Activated naive CD4-positive, alpha-beta T cell treated with anti-CD3 and anti-CD28 coated beads for 36 hours (primary cell): ENCODE measurements at regions not wholly inside any gene's neighbourhood (a gene's known extent, or its start where the extent isn't known, plus 50 kb on each side); places are given as distances from the start of the nearest gene placed in this dataset.

Experiments
- CTCF ChIA-PET: fragments of 350-600 bp; sonication (Branson Sonifier 250); formaldehyde crosslinking; loops from one replicate; lab custom pipeline; 2021; ENCODE audit warnings: antibody characterized with exemption; lab: Charles Lee
- DNase-seq: peaks from one replicate; pipeline ENCODE4 v3.0.0-alpha.2; 2020
- H3K27ac Mint-ChIP-seq: one replicate; pipeline ENCODE4 v1.8.0; 2021; ENCODE audit warnings: mild to moderate bottlenecking, mixed read lengths
- H3K27me3 Mint-ChIP-seq: one replicate; pipeline ENCODE4 v1.8.0; 2021; ENCODE audit warnings: low read depth, mixed read lengths
- H3K36me3 Mint-ChIP-seq: one replicate; pipeline ENCODE4 v1.8.0; 2021; ENCODE audit warnings: low read depth, mixed read lengths
- H3K4me1 Mint-ChIP-seq: one replicate; pipeline ENCODE4 v1.8.0; 2021; ENCODE audit warnings: low read depth, mixed read lengths
- H3K4me3 Mint-ChIP-seq: one replicate; pipeline ENCODE4 v1.8.0; 2021; ENCODE audit warnings: mild to moderate bottlenecking, moderate library complexity, mixed read lengths
- H3K9me3 Mint-ChIP-seq: one replicate; pipeline ENCODE4 v1.8.0; 2021; ENCODE audit warnings: mixed read lengths
- intact Hi-C: fragments of 100-400 bp; cut with micrococcal nuclease; formaldehyde crosslinking; loops from one replicate; pipeline ENCODE4 v1.15.1; 2023

DNA sequence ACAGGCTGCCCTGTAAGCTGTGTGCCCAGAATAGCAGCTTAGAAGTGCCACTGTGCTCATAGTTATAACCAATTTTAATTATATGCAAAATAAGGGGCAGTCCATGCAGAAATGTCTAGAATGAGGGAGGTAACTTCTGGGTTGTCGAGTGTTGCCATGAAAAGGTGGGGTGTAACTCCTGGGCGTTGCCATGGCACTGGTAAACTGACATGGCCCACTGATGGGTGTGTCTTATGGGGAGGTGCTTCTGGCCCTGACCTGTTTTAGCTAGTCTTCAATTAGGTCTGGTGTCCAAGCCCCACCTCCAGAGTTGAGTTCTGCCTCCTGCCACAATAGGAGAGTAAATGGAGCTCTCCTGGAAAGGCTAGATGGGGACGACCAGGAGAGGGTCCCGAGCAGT, 120.6 kb downstream of the SALL1 start:
- no peak for DNase-seq
- Mint-ChIP-seq H3K27me3 (peaks cover 3% of the 10 kb centered on the region), H3K4me3 (no peak overlapping the region), H3K27ac (no peak overlapping the region), H3K9me3 (no peaks in the 10 kb centered on the region), H3K4me1 (no peaks in the 10 kb centered on the region), H3K36me3 (no peaks in the 10 kb centered on the region)
- intact Hi-C loops, result no loop called here
- CTCF ChIA-PET, result no interaction called here

DNA sequence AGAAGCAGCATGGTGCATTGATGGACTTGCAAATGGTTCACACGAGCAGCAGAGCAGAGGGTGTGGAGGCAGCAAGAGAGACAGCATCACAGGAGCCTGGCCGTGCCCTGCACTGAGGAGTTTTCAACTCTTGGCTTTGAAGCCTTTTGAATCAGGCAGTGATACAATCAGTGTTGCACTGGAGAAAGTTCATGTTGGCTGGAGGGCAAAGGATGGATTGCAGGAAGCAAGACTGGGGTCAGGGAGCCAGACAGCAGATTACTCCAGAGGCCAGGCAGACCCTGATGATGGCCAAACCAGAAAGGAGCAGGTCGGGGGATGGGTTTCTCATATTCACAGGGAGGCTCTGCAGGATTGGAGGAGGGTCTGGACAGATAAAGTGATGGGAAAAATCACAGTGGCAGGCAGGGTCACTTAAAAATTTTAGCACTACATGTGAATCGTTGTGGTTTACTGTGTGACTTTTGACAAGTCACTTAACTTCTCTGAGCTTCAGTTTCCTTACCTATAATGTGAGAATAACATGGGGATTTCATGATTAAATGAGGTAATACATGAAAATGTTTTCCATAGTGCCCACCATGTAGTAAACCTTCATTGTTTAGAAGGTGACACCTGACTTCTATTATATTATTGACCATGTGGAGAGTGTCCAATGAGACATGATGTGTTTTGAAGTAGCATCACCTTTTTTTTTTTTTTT, 125.3 kb downstream of the SALL1 start:
- CTCF ChIA-PET, result no interaction called here
- no peak overlapping the region for H3K4me3 Mint-ChIP-seq
- H3K27ac Mint-ChIP-seq, result no peak overlapping the region
- intact Hi-C loops, result no loop called here
- DNase-seq, result no peak
- H3K4me1 Mint-ChIP-seq, result no peaks in the 10 kb centered on the region
- no peaks in the 10 kb centered on the region for H3K36me3 Mint-ChIP-seq
- H3K9me3 Mint-ChIP-seq, result no peaks in the 10 kb centered on the region
- peaks cover 4% of the 10 kb centered on the region for H3K27me3 Mint-ChIP-seq

GRCh38 chr16:51024703-51025102, 126.4 kb downstream of the SALL1 start:
- Mint-ChIP-seq H3K9me3 (no peaks in the 10 kb centered on the region), H3K4me1 (no peaks in the 10 kb centered on the region), H3K4me3 (no peak overlapping the region), H3K36me3 (no peaks in the 10 kb centered on the region), H3K27ac (no peak overlapping the region), H3K27me3 (peaks cover 4% of the 10 kb centered on the region)
- CTCF ChIA-PET, result no interaction called here
- no peak for DNase-seq
- intact Hi-C loops, result no loop called here

- CTCF ChIA-PET, result no interaction called here
- DNase-seq, result no peak
- intact Hi-C loops, result no loop called here
- H3K27me3 Mint-ChIP-seq, result peaks cover 4% of the 10 kb centered on the region
- H3K9me3 Mint-ChIP-seq, result no peaks in the 10 kb centered on the region
- H3K36me3 Mint-ChIP-seq, result no peaks in the 10 kb centered on the region
- no peaks in the 10 kb centered on the region for H3K4me1 Mint-ChIP-seq
- no peak overlapping the region for H3K4me3 Mint-ChIP-seq
- no peak overlapping the region for H3K27ac Mint-ChIP-seq
Observed at GRCh38 chr16:51022955-51023354, 128.1 kb downstream of the SALL1 start.

DNA sequence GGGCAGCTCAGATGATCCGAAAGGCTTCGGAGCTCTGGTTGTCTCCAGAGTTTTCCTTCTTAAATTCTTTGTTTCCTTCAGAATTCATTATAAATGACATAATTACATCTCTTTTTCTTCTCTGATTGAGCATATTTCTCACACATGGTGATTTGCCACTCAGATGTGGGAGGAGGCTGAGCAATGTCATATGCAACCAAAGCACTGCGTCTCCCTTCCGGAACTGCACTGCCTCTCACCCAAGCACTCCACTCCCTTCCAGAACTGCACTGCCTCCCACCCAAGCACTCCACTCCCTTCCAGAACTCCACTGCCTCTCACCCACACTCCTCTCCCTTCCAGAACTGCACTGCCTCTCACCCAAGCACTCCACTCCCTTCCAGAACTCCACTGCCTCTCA, 131.5 kb downstream of the SALL1 start:
- H3K27me3 Mint-ChIP-seq, result peaks cover 4% of the 10 kb centered on the region

GRCh38 chr16:51017969-51018368, 133.1 kb downstream of the SALL1 start:
- H3K4me3 Mint-ChIP-seq, result no peak overlapping the region

More for the DNA sequence above, 131.5 kb downstream of the SALL1 start:
- CTCF ChIA-PET, result no interaction called here
- no peak overlapping the region for H3K4me3 Mint-ChIP-seq
- no peaks in the 10 kb centered on the region for H3K36me3 Mint-ChIP-seq
- no peak overlapping the region for H3K27ac Mint-ChIP-seq
- no peaks in the 10 kb centered on the region for H3K9me3 Mint-ChIP-seq
- no peaks in the 10 kb centered on the region for H3K4me1 Mint-ChIP-seq
- intact Hi-C loops, result no loop called here
- no peak for DNase-seq

GRCh38 chr16:51012396-51012795, 138.7 kb downstream of the SALL1 start:
- Mint-ChIP-seq H3K9me3 (peaks cover 6% of the 10 kb centered on the region), H3K27me3 (peaks cover 10% of the 10 kb centered on the region), H3K36me3 (no peaks in the 10 kb centered on the region), H3K27ac (no peak overlapping the region), H3K4me1 (no peaks in the 10 kb centered on the region), H3K4me3 (no peak overlapping the region)
- CTCF ChIA-PET, result no interaction called here
- intact Hi-C loops, result no loop called here
- no peak for DNase-seq

More at GRCh38 chr16:51017969-51018368, 133.1 kb downstream of the SALL1 start:
- DNase-seq, result no peak
- Mint-ChIP-seq H3K27me3 (peaks cover 4% of the 10 kb centered on the region), H3K36me3 (no peaks in the 10 kb centered on the region), H3K27ac (no peak overlapping the region), H3K4me1 (no peaks in the 10 kb centered on the region), H3K9me3 (no peaks in the 10 kb centered on the region)
- intact Hi-C loops, result no loop called here
- CTCF ChIA-PET, result interaction anchor here (0.9 kb wide), 1 partner anchor 134 kb away, joined by 4 read pairs; no protein-coding TSS in a partner anchor

DNA sequence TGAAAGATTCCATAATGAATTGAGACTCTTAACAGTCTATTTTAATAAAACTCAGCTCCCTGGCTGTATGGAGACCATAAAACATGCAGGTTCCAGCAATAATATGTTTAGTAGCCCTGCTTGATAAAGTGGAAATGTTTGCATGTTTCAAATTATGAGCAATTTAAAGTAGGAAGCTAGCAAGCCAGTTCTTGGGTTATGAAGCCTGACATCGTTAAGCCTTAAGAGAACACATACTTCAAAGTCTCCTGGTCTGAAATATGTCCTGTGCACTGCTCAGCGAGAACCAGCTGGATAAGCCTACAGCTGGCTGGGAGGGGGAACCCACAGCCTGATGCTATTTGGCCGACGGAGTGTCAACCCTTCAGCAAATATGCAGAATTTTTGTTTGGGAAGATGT, 140.3 kb downstream of the SALL1 start:
- H3K27me3 Mint-ChIP-seq, result peaks cover 12% of the 10 kb centered on the region
- no peak for DNase-seq
- CTCF ChIA-PET, result no interaction called here
- H3K4me1 Mint-ChIP-seq, result no peaks in the 10 kb centered on the region
- no peak overlapping the region for H3K4me3 Mint-ChIP-seq
- intact Hi-C loops, result no loop called here
- peaks cover 6% of the 10 kb centered on the region for H3K9me3 Mint-ChIP-seq
- H3K27ac Mint-ChIP-seq, result no peak overlapping the region
- no peaks in the 10 kb centered on the region for H3K36me3 Mint-ChIP-seq

- Mint-ChIP-seq H3K27ac (no peak overlapping the region), H3K4me1 (no peaks in the 10 kb centered on the region), H3K27me3 (peaks cover 8% of the 10 kb centered on the region), H3K4me3 (no peak overlapping the region), H3K9me3 (peaks cover 6% of the 10 kb centered on the region), H3K36me3 (no peaks in the 10 kb centered on the region)
- CTCF ChIA-PET, result no interaction called here
- no peak for DNase-seq
- intact Hi-C loops, result no loop called here
Observed at GRCh38 chr16:51009813-51010212, 141.3 kb downstream of the SALL1 start.

DNA sequence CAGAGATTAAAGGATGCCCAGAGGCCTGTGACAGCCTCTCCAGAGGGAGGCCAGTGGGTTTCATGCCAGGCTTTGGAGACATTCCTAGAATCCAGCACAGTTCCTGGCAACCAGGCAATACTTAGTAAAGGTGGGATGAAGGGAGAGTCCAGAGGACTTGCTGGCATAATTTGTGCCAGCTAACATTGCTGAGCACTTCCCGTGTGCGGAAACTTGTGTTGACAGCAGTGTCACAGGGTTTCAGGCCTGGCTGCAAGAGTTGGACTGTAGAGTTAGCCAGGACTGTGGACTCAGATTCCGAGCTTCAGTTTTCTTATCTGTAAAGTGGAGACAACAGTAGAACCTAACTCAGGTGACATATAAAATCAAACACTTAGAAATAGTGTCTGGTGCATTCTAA, 141.7 kb downstream of the SALL1 start:
- H3K4me1 Mint-ChIP-seq, result no peaks in the 10 kb centered on the region
- intact Hi-C loops, result no loop called here
- peaks cover 8% of the 10 kb centered on the region for H3K27me3 Mint-ChIP-seq
- H3K27ac Mint-ChIP-seq, result no peak overlapping the region
- H3K9me3 Mint-ChIP-seq, result peaks cover 6% of the 10 kb centered on the region
- H3K4me3 Mint-ChIP-seq, result no peak overlapping the region
- no peaks in the 10 kb centered on the region for H3K36me3 Mint-ChIP-seq
- CTCF ChIA-PET, result no interaction called here
- no peak for DNase-seq

- no peak overlapping the region for H3K4me3 Mint-ChIP-seq
- CTCF ChIA-PET, result no interaction called here
- peaks cover 8% of the 10 kb centered on the region for H3K27me3 Mint-ChIP-seq
- intact Hi-C loops, result no loop called here
- peaks cover 6% of the 10 kb centered on the region for H3K9me3 Mint-ChIP-seq
- H3K36me3 Mint-ChIP-seq, result no peaks in the 10 kb centered on the region
- H3K4me1 Mint-ChIP-seq, result no peaks in the 10 kb centered on the region
- H3K27ac Mint-ChIP-seq, result no peak overlapping the region
- DNase-seq, result no peak
Observed at GRCh38 chr16:51008607-51009006, 142.5 kb downstream of the SALL1 start.

GRCh38 chr16:51008037-51008436, 143.0 kb downstream of the SALL1 start:
- CTCF ChIA-PET, result no interaction called here
- Mint-ChIP-seq H3K27me3 (peaks cover 8% of the 10 kb centered on the region), H3K27ac (no peak overlapping the region), H3K4me3 (no peak overlapping the region), H3K36me3 (no peaks in the 10 kb centered on the region), H3K4me1 (no peaks in the 10 kb centered on the region), H3K9me3 (peaks cover 6% of the 10 kb centered on the region)
- DNase-seq, result no peak
- intact Hi-C loops, result no loop called here

DNA sequence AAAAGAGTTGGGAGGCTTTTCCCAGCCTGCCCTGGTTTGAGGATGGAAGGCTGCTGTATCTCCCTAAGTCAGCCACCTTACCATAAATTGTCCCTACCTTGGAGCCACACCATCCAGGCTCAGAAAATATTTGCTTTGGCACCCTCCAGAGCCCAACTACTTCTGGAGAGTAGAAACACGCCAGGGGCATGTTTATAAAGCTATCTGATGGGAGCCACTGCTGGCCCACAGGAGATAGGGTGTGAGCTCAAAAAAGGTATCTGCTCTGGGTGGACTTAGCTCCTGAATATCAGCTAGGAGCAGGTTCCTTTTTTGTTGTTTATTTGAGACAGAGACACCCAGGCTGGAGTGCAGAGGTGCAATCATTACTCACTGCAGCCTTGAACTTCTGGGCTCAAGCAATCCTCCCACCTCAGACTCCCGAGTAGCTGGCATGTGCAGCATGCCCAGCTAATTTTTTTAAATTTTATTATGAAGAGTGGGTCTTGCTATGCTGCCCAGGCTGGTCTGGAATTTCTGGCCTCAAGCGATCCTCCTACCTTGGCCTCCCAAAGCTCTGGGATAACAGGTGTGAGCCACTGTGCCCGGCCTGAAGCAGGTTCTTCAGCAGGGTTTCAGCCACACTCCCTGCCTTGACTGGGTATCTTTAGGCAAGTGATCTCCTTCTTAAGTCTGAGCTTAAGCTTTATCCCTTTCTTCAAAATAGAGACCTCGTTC, 147.1 kb downstream of the SALL1 start:
- intact Hi-C loops, result no loop called here
- no peak overlapping the region for H3K4me3 Mint-ChIP-seq
- H3K27me3 Mint-ChIP-seq, result peaks cover 10% of the 10 kb centered on the region
- H3K36me3 Mint-ChIP-seq, result no peaks in the 10 kb centered on the region
- no peak overlapping the region for H3K27ac Mint-ChIP-seq
- H3K9me3 Mint-ChIP-seq, result no peaks in the 10 kb centered on the region
- CTCF ChIA-PET, result no interaction called here
- H3K4me1 Mint-ChIP-seq, result no peaks in the 10 kb centered on the region
- DNase-seq, result no peak
